Lower leg skin (tissue), 4 donors: ENCODE measurements at regions not wholly inside any gene's neighbourhood (a gene's known extent, or its start where the extent isn't known, plus 50 kb on each side); places are given as distances from the start of the nearest gene placed in this dataset.

Experiments used
- DNase-seq, 2 donors: peaks; one replicate each; pipeline ENCODE4 v3.0.0-alpha.2; 2019; ENCODE audit warnings: low spot score in 2 of 2
- H3K4me3 ChIP-seq: fragments of 200-600 bp; sonication (generic); 2 replicates; pipeline ENCODE4 v1.5.1; 2017; ENCODE audit warnings: mild to moderate bottlenecking, low read depth; ENCODE audit not compliant: poor library complexity, severe bottlenecking
- CTCF ChIP-seq, 3 donors: fragments of 450-650 bp; IDR thresholded peaks; one replicate each; pipeline ENCODE4 v1.5.1; 2016; ENCODE audit warnings: antibody characterized with exemption in 3 of 3, mild to moderate bottlenecking in 3 of 3, moderate library complexity in 2 of 3
- POLR2A ChIP-seq, 2 donors: fragments of 450-650 bp; IDR thresholded peaks; one replicate each; pipeline ENCODE4 v1.6.1; 2016 to 2017; ENCODE audit warnings: antibody characterized with exemption in 2 of 2, mild to moderate bottlenecking in 1 of 2, moderate library complexity in 1 of 2
- WGBS, 2 donors: methylation state at CpG; one replicate each; pipeline ENCODE4 v1.1.5; 2018; 5-methylcytosine and 5-hydroxymethylcytosine counted together
- intact Hi-C: fragments of 100-400 bp; cut with DNase I; formaldehyde crosslinking; loops from one replicate; pipeline ENCODE4 v1.15.0; 2023; ENCODE audit warnings: low total_unique reads

- no peak for DNase-seq
- intact Hi-C loops = no loop called here
- WGBS, 2 donors = 72 to 79% methylated on average over 1 of the region's 1 CpG
- H3K4me3 ChIP-seq = no peak overlapping the region
- TF ChIP-seq POLR2A (IDR thresholded peaks at IDR 0.05) (no peak), CTCF (IDR thresholded peaks at IDR 0.05) (no peak)
These were observed 639.0 kb upstream of the KLF12 start for GRCh38 chr13:74773248-74773647.

GRCh38 chr13:74771964-74772363 is 637.8 kb upstream of the KLF12 start:
- DNase-seq = no peak
- intact Hi-C loops = no loop called here
- no peak overlapping the region for H3K4me3 ChIP-seq
- TF ChIP-seq POLR2A (IDR thresholded peaks at IDR 0.05) (no peak), CTCF (IDR thresholded peaks at IDR 0.05) (no peak)
- 85 to 87% methylated on average over 3 of the region's 3 CpGs for WGBS, 2 donors

GRCh38 chr13:74770361-74770760 is 636.2 kb upstream of the KLF12 start:
- TF ChIP-seq CTCF (IDR thresholded peaks at IDR 0.05) = no peak
- TF ChIP-seq POLR2A (IDR thresholded peaks at IDR 0.05) = no peak
- no peak overlapping the region for H3K4me3 ChIP-seq
- DNase-seq = no peak
- intact Hi-C loops = no loop called here

GRCh38 chr13:74769333-74769732 is 635.1 kb upstream of the KLF12 start:
- TF ChIP-seq CTCF (IDR thresholded peaks at IDR 0.05) (no peak), POLR2A (IDR thresholded peaks at IDR 0.05) (no peak)
- intact Hi-C loops = no loop called here
- WGBS, 2 donors = 58 to 63% methylated on average over 2 of the region's 2 CpGs
- no peak for DNase-seq
- H3K4me3 ChIP-seq = no peak overlapping the region

GRCh38 chr13:74768521-74769085 is 634.4 kb upstream of the KLF12 start:
- no peak for TF ChIP-seq POLR2A (IDR thresholded peaks at IDR 0.05)
- no peak for TF ChIP-seq CTCF (IDR thresholded peaks at IDR 0.05)
- no peak overlapping the region for H3K4me3 ChIP-seq
- whole genome bisulfite sequencing, 2 donors = 47 to 51% methylated on average over 5 of the region's 5 CpGs
- no peak for DNase-seq
- intact Hi-C loops = no loop called here

GRCh38 chr13:74767050-74767449 is 632.8 kb upstream of the KLF12 start:
- DNase-seq = no peak
- 95 to 98% methylated on average over 1 of the region's 1 CpG for WGBS, 2 donors
- intact Hi-C loops = no loop called here
- no peak overlapping the region for H3K4me3 ChIP-seq
- TF ChIP-seq POLR2A (IDR thresholded peaks at IDR 0.05) (no peak), CTCF (IDR thresholded peaks at IDR 0.05) (no peak)
